ENCODE measurements at regions not wholly inside any gene's neighbourhood (a gene's known extent, or its start where the extent isn't known, plus 50 kb on each side); places are given as distances from the start of the nearest gene placed in this dataset.

DNA sequence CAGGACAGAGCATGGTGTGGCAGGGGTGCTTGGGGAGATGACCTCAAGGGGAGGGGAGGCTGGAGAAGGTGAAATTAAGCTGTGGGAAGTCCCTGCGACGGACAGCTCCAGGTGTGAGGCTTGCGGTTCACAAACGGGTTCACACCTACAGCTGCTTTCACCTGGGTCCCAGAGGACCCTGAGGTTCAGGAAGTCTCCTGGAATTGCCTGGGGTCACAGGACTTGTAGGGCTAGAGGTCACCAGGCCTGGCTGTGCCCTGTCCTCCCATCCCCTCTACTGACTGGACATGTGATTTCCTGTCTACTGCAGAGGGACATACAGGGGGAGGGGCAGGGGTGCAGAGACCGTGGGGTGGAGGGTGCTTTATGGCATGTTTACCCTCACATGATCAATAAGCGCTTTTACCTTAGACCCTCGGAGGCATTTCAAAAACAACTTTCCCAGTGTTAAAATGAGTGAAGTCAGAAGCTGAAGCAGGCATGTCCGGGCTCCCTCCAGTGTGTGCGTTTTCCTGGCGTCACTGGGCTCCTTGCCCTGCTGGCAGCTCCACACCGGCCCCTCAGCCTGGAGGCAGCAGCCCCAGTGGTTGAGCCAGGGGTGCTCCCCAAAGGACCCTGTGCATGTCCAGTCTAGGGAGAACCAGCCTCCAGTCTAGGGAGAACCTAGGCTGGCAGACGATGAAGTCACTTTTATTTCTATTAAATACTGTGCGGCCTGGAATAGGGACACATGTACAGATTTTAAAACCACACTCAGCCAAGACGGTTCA is 66.6 kb upstream of the IGFBP3 start:
- no peak for DNase-seq

DNA sequence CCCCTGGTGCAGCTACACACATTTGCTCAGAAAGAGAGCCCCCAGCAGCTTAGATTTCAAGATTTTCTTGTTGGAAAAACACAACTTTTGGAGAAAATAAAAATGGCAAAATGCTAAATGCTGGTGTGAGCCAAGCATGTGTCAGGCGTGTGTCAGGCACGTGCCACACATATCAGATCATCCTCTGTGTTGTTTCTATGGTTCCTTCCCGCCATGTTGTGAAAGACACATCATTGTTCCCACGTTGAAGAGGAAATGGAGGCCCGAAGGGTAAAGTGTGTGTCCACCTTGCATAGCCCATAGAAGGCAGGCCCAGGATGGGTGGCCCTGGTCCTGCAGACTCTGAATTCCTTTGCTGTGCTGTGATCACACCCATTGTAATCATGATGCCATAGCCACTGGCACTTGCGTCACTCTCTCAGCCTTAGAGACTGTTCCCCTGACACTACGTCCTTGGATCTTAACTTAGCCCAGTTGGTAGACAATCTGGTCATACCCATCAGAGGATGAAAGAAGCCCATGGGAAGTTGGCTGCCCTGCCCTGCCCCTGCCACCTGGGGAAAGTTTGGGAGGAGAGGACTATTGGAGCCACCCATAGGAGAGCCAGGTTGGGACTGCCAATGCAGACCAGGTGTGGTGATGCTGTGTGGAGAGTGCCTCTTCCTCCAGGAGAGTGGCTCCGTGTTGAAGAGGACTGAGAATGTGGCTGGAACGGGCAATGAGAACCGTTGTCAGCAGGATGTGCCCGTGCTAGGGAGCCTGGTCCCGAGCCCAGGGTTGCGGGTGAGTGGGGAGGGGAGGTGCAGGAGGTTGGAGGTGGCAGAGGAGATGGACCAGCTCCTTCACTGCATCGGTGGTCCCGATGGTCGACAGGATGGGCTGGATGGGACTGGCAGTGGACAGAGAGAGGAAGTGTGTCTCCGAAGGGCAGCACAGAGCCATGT is 65.6 kb upstream of the IGFBP3 start:
- no peak for DNase-seq

DNA sequence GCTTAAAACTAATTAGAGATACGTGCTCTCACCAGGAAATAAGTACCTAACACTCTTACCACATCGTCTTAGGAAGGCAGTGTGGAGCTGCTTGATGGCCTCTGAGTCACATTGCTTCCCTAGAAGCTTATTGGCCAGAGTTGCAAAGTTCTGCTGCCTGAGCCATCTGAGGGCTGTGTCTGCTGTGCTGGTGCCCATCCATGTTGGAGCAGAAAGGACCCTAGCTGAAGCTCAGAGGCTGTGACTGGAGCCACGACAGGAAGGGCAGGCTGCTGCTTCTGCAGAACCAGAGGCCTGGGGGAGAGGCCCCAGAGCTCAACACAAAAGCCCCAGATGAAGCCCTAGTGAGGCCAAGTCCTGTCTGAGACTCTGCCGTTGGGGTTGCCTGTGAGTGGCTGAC is 64.8 kb upstream of the IGFBP3 start:
- no peak for DNase-seq

DNA sequence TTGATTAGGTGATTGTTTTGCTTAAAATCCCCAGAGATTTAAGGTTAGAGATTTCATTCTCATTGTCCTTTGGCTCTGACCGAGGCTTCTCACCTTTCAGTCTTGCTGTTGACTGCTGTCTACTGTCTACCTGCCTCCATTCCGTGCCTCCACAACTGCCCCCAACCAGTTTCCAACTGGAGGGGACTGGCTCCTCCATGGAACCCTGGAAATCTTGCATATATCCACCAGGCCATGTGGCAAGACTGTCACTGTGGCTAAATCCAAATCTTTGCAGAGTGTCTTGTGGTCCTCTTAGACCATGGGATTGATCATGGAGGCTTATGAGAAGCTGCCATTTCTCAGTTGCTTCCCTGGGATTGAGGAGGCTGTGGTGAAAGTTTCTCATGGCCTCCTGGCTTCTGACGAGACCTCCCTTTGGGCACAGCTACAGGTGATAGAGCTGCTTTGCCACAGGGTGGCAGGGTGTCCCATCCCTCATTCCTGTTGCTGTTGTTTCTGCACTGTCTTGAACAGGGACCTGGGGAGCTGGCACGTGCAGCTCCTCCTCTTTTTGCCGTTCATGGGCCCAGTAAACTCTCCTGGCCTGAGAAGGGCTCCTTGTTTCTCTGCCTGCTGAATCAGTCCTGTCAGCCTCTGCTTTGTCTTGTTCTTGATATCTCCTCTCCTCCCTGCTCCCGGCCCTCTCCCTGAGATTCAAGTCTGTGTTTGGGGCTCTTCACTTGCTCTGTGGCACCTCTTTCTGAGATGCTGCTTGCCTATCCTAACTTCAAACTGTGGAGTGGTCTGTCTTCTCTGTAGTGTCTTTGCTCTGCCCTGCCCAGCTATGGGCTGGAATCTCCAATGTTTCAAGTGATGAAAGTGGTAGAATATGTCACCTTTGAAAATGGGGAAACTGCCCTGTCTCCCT is 63.6 kb upstream of the IGFBP3 start:
- no peak for DNase-seq

DNA sequence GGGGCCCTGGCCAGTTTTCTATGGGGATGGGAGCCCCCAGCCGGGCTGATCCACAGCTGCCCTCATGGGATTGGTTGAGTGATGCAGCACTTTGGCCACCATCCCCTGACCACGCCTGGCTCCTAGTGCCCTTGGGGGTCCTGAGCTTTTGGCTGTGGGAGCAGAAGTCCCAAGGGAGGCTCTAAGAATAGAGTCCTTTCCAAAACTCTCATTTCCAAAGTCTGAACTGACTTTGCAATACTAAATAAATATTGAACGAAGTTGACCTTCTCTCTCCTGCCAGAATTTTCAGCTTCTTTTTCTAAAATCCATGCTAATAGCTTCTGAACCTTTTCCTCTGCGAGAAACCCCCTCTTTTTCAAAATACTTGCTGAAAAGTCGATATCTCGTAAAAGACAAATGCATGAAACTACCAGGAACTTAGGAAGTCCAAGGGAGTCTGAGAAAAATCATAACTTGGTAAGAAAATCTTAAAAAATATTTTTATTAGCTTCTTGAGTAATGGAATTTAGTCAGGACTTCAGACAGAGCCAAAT is 62.7 kb upstream of the IGFBP3 start:
- no peak for DNase-seq

DNA sequence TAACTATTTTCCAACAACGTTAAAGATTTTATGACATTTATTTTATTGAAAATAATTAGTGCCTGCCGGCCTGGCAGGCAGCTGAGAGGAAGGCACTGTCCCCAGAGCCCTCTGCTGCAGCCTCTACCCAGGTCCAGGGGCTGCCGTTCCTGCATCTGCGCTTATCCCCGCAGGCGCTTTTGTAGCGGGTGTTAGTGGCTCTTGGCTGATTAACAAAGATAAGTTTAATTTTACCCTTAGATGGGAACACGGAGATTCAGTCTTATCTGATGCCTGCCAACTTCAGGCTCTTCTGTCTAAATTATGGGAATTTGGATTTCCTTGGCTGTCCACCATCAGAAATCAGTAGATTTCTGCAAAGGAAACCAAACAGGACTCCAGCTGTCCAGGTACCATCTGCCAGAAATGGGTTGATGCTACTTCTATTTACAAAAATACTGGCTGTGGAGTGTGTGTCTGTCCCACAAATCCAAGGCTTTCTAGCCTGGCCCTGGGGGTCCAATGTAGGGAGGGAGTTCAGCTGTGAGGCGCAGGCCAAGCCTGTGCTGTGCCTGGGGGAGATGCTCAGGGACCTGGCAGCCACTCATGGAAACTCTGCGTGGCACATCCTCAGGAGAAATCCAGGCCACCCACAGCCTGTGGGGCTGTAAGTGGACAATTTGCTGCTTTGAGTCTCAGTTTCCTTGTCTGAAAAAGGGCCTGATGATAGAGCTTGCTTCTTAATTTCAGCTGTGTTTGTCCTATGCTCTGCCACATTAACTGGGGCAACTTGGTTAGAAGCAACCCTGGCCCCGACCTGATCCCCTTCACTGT is 62.0 kb upstream of the IGFBP3 start:
- DNase-seq = no peak

DNA sequence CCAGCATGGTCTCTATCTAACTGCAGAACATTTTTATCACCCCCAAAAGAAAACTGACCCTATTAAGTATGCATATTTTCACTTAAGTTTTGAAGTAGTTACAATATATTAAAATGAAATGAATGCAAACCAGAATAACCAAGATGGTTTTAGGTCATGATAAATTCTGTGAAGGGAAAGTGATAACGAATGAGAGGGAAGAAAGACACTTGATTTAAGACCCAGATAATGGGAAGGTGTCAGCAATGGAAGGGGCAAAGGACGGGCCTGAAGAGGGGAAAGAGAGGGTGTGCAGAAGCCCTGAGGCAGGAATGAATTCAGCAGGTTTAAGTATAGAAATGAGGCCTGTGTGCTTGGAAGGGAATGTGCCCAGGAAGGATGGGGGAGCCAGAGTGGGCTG is 61.1 kb upstream of the IGFBP3 start:
- DNase-seq = no peak

DNA sequence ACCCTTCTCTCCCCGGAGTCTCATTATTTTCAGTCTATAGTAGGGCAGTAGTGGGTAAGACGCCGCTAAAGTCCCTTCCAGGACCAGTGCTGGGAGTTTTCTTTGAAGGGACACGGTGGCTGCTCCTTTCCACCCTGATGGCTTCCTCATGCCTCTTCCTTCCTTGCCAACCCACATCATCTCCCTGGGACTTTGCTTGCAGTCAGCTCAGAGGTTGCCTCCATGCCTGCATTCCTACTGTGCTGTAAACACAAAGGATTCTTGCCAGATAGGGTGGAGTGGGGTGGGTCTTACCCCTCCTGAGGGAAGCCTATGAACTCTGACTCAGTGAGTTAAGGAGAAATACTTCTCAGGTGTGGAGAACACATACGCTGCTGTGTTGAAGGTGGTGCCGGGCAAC is 59.9 kb upstream of the IGFBP3 start:
- DNase-seq = no peak

DNA sequence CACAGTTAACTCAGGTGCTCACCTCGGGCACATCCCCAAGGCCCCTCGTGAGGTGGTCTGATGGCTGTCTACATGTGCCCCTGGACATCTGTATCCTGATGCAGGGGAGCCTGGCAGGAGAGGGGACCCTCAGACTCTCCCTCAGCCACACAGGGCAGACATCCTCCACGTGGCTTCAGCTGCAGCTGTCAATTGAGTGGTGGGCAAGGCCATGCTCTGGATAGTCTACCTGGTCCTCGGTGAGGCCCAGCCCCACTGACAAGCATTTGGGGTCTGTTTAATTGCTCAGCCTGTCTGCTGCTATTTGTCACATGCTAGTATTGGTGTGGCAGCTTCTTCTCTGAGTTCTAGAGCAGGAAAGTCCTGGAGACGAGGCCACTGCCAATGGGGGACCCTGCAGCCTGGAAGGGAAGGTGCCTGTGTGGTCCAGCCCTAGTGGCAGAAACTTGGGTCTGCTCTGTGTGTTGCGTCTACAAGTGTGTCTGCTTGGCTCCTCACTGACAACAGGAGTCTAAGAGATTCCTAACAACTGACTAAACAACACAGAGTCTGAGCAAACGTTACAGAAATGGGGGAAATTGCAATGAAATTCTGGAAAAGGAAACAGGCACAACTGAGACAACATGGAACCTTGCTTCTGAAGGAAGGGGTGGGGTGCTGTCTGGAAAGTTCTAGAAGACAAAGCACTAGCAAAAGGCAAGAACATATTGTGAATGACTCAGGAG is 59.3 kb upstream of the IGFBP3 start:
- DNase-seq = peak in 1 of 2 experiments; percentile 12

DNA sequence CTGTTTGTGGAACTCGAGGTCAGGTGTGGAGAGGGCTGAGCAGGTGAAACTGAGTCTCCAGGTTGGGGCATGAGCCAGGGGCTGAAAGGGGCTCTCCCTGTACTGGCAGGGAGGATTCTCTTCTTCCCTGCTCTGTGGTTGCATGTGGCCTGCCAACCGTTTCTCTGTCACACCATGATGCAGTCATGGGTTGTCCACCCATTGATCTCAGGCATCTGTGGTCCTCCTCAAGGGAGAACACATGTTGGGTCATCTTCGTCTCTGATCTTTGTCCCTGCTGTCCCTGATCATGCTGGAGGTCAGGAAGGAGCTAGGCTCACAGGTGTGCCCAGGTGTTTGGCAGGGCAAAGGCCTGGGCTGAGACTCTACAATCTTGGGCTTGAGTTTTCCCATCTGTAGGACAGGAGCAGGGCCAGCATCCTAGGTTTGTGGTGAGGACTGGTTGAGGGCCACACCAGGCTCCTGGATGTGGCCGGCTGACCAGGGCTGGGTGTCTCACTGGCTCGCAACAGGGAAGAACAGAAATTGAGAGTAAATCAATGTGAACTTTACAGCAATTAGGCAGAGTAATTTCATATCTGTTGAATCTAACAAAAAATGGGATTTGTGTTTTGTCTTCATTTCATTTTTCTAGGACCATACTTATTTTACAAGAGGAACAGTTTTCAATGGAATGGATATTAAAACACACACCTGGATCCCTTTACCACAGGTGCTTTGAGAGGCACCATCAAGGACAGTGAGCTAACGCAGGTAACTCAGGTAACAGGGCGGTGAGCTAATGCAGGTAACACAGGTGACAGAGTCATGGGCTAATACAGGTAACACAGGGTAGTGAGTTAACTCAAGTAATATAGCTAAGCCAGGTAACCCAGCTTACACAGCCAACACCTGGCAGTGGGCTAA is 58.5 kb upstream of the IGFBP3 start:
- DNase-seq = no peak

DNA sequence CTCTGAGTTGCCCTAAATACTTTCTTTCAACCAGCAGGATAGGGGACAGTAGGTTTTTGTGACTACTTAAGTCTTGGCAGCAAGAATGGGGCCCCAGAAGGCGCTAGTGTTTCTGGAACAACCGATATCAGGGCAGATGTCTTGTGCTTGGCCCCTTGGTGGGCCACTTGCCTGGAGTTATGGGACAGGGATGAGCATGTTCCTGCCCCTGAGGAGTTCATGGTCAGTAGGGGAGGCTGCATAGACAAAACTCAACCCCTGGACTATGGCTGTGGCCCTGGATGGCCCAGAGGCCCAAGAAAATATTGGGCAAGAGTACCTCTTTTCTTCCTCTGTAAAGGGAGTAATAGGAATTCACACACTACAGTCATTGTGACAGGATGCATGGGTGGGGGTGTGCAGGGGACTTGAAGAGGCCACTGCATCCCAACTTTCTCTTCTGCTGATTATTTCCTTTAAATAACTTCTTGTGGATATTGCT is 57.7 kb upstream of the IGFBP3 start:
- no peak for DNase-seq

DNA sequence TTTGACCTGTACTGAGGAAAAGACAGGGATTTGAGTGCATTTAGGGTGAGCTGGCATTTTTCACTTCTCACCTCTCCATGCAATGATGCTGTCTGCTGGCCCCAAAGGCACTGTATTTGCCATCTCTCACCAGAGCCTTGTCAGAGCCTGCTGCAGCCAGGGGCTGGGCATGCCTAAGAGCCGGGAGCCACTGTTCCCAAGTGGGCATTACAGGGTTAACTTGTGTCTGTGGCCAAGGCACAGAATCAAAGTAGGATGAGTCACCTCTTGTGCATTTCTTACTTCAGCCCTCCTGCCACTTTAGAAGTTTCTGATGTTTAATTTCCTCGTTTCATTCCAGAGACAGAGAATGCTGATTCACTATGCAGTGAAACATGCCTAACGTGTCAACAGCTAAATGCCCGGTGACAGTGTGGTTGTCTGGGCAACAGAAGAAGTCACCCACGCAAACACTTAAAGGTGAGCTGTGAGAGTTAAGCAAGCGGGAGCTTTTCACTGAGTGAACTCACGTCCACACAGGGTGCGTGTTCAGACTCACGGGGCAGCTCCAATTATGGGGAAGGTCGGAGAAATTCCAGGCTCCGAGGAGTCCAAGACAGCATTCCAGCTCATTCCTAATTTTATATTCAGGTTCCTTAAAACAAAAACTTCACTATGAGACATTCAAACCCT is 57.1 kb upstream of the IGFBP3 start:
- DNase-seq = peak; percentile 97 to 98

DNA sequence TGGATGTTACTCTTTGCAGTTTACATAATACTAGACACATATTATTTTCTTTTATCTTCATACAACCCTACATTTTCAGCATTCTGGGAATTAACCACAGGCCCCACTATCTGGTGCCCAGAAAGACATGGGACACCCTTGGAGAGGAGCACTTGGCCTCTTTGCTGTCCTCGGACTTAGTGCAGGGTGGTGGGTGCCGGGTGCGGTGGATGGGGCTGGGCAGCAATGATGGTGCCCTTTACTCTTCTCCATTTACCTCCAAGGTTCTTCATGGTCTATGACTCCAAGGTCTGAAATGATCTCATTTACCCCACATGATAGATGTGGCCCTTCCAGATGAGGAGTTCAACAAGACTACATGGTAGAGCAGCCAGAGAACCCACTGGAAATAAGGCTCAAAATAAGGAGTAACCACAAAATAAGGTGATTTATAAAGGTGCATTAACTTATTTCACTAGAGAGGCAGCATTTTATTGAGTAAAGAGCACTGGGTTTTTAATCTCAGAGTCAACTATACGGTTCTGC is 56.2 kb upstream of the IGFBP3 start:
- DNase-seq = no peak

DNA sequence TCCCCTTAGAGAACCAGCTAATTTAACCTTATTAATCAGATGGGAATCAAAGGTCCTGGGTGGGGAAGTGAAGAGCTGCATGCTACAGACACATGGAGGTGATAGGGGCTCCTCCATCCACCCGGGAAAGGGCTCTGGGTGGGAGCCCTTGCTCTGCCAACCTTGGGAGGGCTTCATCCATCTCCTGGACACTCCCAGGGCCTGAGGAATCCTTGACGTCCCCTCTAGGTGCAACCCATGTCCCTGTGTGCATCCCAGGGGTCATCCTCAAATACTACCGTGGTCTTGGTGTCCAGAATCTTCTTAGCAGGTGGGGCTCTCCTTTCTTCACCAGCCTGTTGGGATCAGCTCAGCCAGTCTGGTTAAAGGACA is 55.4 kb upstream of the IGFBP3 start:
- DNase-seq = no peak

DNA sequence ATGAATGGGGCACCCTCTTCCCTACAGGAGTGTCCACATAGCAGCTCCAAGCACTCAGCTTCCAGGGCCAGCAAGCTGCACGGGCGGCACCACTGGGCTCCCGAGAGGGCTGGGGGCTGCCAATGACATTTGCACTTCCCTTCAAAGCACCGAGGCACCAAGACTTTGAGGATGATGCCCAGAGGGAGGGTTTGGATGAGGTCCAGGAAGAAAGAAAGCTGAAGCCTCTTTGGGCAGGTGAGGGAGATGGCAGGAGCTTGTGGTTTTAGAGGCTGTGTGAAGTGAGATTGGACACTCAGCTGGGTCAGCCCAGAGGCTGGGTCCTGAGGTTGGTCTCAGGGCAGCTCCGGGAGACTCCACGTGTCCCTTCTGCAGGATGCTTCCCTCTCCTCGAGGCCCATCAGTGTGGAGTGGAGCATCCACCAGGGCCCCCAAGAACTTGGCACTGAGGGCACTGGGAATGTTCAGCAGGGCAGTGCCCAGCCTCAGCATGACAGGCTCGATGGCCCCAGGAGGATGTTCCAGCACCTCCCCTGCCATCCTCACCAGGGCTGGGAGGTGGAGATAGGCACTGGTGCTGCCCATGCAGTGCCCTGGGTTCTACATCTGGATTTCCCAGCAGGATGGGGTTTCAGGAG is 54.9 kb upstream of the IGFBP3 start:
- no peak for DNase-seq

DNA sequence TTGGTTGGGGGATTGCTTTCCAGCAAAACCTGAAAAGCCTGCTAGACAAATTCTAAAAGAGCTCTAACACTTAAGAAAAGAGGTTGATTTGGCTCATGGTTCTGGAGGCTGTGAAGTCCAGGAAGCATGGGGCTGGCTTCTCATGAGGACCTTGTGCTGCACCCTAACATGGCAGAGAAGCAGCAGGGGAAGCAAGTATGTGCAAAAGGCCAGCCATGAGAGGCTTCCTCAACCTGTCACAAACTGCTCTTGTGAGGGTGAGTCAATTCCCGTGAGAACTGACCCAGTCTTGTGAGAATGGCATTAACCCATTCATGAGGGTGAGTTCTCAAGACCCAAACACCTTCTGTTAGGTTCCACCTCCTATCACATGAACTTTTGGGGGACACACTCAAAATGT is 54.3 kb upstream of the IGFBP3 start:
- no peak for DNase-seq

DNA sequence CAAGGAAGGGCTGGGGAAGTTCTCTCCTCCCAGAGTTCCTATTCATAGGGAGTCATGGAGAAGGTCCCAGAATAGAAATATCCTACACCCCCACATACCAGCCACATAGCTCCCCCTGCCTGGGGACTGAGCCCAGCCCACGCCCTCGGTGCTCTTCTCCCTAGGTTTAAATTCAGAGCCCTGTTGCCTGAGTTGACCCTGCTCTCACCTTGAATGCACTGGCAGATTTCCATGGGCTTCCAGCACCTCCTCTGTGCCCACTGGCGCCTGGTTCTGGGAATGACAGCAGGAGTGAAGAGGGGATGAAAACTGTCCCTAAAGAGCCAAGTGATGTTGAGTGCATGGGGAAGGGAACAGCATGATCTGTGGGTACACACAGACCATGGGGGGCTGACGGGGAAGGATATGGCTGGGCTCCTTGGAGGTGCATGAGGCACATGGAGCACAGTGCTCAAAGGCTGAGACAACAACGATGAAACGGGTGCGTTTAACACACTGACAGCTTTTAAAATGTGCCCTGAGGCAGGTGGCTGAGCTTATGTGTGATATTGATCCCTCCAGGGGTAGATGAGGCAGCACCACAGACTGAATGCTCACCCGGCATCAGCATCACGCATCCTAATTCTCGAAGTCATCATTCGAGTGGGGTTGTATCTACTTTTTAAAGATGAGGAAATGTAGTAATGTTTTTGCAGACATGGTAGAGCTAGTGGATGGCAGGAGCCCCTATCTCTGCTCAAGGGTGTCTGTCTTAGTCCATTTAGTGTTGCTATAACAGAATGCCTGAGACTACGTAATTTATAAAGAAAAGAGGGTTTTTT is 53.7 kb upstream of the IGFBP3 start:
- no peak for DNase-seq

Data from SW 1271 (cell line).